ENCODE measurements at regions not wholly inside any gene's neighbourhood (a gene's known extent, or its start where the extent isn't known, plus 50 kb on each side); places are given as distances from the start of the nearest gene placed in this dataset.
A peak's percentile ranks its signal among the peaks of the same experiment; 100 is the strongest.
"Not testable (repeated sequence)": the region's sequence is repeated elsewhere in the genome, so short reads cannot be mapped to it uniquely, and the experiment has no call there.

DNA sequence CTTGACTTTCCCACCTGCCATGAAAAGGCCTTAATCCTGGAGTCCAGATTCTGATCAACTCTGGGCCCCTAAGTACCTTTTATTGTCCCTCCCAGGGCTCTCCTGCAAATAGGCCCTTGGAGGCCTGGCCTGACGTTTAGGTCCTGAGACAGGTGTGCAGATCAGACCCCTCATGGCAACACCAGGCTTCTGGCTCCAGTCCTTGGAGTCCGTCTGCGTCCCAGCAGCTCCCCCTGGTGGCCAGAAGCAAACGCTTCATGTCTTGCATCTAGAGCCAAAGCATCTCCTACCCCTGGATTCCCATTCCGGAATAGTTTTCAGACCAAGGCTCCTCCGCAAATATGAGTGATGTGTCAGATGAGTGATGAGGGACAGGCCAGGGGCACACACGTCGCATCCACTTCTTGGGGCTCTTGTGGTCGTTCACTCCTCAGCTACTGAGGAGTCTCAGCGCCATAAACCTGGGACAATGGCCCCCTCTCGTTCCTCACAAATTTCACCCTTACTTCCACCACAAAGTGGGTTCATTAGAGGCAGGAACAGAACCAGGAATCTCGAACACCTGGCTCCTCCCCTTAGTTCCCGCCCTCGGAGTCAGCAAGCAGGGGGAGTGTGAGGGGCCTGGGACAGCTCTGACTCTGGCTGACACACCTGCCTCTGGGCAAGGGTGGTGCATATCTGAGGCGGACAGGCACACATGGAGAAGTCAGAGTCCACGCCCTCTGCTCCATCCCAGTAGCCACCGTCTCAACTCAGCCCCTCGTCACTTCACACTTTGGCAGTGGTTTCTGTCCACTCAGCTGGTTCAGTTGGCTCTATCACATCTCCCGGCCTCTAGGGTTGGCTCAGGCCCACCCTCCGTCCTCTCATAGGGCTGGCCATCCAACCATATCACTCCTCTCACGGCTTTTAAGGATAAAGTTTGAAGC is 77.9 kb upstream of the PWP1 start:
- DNase-seq = peak; percentile 80

DNA sequence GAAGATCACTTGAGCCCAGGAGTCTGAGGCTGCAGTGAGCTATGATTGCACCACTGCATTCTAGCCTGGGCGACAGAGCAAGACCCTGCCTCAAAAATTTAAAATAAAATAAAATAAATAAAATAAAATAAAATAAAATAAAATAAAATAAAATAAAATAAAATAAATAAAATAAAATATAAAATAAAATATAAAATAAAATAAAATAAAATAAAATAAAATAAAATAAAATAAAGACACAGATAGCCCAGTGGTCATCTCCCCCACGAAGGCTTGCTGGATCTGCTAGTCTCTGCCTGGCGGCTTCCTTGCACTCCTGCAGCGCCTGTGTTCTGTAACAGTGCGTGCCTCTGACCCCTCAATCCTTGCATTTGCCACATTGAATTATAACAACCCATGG is 76.8 kb upstream of the PWP1 start:
- DNase-seq = not testable (repeated sequence)

DNA sequence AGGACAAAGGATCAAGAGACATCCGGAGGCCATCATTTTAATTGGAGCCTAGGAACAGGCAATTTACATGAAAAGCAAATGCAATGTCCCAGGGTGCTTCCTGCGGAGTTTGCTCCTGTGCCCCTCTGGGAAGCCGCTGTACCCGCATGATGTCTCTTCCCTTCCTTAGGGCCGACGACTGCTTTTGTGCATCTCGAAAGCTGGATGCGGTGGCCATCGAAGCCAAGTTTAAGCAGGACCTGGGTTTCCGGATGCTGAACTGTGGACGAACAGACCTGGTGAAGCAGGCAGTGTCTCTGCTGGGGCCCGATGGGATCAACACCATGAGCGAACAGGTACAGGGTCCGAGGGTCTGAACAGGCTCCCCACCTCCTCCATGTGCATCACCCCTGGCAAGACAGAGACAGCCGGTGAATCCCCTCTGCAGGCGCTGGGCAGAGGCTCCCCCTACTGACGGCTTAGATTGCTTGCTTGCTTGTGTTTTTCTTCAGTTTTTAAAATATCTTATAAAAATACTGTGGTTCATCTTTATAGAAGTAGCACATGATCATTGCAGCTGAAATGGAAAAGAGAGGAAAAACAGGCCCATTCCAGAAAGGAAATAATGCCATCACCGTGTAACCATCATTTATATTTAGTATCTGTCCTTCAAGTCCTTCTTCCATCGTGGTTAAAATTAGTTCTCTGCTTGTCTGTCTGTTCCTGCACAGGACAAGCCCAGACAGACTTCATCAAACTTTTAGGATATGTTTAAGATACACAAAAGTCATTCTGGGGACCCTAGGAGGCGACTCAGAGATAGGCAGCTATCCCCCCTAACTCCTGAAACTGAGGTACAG is 75.4 kb upstream of the PWP1 start:
- peak; percentile 51 for DNase-seq

DNA sequence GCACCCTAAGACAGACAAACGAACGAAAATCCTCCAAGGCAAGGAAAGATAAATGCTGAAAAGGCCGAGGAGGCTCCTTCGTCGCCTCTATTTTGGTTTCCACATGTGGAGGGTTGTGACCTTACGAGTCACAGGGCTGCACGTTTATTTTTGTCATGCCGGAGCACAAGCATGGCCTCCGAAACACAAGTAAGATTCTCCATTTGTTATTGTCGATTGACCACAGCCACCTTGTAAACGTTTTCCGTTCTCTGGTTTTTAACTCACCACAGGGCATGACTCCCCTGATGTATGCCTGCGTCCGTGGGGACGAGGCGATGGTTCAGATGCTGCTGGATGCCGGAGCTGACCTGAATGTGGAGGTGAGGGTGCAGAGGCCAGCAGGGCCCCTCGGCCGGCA is 73.1 kb upstream of the PWP1 start:
- DNase-seq = no peak

DNA sequence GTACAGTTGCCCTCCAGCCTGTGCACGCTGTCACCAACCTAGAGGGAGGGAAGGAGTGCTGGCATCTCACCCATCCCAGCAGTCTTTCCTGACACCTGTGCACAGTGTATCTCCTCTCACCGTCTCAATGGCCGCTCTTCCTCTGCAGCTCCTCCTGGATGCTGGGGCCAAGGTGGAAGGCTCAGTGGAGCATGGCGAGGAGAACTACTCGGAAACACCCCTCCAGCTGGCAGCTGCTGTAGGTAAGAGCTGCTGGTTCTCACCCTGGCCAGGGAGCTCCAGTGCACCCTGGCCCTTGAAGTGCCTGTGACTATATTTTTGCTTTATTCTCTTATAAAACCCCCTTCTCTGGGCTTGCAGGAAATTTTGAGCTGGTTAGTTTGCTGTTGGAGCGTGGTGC is 68.7 kb upstream of the PWP1 start:
- no peak for DNase-seq

DNA sequence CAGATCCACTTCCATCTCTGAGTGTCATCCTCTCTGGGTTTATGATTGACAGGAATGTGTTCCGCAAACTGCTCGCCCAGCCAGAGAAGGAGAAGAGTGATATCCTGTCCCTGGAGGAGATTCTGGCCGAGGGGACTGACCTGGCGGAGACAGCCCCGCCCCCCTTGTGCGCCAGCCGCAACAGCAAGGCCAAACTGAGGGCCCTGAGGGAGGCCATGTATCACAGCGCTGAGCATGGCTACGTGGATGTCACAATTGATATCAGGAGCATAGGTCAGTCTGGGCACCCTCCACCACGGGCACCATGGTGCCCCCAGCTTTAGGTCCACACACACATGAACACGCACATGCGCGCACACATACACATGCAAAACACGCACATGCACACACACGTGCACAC is 67.5 kb upstream of the PWP1 start:
- DNase-seq = no peak

DNA sequence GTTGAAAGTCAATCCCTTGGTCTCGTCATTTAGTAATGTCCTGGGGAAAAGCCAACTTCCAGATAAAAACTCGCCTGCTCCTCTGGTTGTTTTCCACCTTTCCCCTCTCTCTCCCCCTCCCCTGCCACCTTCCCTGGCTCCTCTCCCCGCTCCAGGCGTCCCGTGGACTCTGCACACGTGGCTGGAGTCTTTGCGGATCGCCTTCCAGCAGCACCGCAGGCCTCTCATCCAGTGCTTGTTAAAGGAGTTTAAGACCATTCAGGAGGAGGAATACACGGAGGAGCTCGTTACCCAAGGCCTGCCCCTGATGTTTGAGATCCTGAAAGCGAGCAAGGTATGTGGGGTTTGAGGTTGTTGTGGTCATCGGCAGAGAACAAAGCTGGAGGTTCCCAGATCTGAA is 65.8 kb upstream of the PWP1 start:
- DNase-seq = no peak

DNA sequence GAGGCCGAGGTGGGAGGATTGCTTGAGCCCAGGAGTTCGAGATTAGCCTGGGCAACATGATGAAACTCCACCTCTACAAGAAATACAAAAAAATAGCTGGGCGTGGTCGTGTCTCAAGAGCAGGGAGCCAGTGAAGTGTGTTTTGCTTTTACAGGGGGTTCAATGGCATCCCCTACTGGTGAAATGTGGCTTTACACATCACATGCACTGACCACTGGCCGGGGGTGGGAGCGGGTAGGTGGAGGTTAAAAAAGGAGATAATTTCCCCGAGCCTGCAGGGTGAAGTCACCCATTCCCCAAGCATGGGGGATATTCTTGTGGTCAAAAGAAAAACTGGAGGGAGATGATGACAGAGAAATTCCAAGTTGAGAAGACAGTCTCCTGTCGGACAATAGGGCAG is 63.6 kb upstream of the PWP1 start:
- no peak for DNase-seq

DNA sequence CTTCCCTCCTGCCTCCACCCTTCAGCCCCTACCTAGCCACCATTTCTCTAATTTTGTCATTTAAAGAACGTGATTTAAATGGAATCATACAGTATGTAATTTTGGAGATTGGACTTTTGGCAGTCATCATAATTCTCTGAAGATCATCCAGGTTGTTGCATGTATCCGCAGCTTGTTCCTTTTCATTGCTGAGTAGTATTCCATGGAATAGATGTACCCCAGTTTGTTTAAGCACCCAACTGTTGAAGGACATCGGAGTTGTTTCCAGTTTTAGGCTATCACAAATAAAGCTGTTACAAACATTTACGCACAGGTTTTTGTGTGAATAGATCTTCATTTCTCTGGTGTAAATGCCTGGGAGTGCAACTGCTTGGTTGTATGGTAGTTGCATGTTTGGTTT is 61.1 kb upstream of the PWP1 start:
- DNase-seq = no peak

DNA sequence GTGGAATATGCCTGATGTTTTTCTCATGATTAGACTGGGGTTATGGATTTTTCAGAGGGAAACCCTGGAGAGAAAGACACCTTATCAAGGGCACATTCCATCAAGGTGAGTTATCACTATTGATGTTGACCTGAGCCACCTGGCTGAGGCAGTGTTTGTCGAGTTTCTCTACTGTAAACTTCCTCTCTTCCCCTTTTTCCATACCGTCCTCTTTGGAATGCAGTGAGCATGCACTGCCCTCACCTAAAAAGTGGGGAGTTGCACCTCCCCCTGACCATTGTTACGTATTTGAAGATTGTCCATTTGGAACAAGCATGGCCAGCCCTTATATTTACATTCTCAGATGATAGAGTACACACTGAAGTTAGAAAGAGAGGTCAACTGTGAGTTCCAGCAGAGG is 53.9 kb upstream of the PWP1 start:
- no peak for DNase-seq

DNA sequence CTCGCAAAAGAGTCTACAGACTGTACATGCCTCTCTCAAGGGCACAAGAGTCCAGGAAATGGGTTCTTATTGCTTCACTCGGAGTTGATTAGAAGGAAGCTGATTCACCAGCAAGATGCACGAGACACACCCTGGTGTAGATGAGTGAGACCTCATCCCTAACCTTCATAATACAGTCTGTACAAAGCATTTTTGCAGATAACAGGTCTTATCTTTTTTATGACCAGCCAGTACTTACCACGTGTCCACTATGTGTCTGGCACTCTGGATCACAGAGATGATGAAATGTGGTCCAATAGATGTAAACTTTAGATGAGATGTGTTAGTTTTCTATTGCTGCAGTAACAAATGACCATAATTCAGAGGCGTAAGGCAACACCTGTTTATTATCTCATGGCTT is 53.4 kb upstream of the PWP1 start:
- DNase-seq = no peak

DNA sequence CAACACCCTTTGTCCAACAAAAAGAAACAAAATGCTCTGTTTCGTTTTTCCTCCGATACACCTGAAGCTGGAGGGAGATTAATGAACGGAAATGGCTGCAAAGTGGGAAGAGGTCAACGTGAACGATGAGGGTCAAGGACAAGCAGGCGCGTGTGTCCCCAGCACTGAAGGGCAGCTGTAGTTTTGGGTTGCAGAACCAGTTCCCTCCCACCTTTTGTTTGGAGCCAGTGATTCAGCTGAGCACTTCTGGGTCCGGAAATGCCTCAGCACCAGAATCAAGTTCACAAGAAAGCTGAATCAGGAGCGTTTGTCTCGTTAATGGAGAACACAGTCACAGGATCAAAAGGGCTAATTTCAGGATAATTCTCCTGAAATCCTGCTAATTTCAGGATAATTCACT is 51.1 kb upstream of the PWP1 start:
- DNase-seq = no peak

DNA sequence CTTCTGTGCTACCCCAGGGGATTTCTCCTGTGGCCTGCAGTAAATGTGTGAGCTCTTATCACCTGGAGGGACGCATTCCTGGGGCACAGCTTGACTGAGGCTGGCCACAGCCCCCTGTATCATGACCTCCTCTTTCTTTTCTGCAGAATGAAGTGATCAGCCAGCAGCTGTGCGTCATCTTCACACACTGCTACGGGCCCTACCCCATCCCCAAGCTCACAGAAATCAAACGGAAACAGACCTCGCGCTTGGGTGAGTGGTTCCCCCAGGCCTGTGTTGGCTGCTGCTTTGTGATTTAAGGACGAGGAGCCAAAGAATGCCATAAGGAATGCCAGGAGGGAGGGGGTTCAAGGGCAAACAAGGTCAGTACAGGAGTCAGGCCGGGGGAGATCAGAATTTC is 50.5 kb upstream of the PWP1 start:
- DNase-seq = no peak
